ENCODE measurements at regions not wholly inside any gene's neighbourhood (a gene's known extent, or its start where the extent isn't known, plus 50 kb on each side); places are given as distances from the start of the nearest gene placed in this dataset.

GRCh38 chr10:53619671-53620070 lies 847.1 kb upstream of the MBL2 start:
- Mint-ChIP-seq H3K27me3 (ENCODE audit: low read depth) (no peaks in the 10 kb centered on the region), H3K36me3 (ENCODE audit: low read depth) (no peaks in the 10 kb centered on the region), H3K9me3 (no peaks in the 10 kb centered on the region), H3K4me1 (ENCODE audit: low read depth) (no peaks in the 10 kb centered on the region), H3K4me3 (no peak overlapping the region), H3K27ac (no peak overlapping the region)

DNA sequence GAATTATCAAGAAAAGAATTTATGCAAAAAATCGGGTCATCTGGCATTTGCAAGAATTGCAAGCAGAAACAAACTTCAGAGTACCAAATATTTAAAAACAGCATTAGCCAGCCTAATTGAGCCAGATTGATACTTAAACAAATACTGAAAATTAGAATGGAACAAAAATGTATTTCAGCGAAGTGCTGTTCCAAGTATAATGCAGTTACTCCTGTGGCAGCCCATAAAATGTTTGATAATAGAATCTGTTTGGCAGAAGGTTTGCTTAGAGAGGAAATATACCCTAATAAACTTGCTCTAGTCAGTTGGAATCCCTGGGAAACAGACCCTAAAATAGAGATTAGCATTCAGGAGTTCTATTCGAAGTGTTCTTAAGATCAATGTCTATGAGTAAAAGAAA lies 835.1 kb upstream of the MBL2 start:
- no peak overlapping the region for H3K27ac Mint-ChIP-seq
- no peak overlapping the region for H3K4me3 Mint-ChIP-seq
- no peaks in the 10 kb centered on the region for H3K27me3 Mint-ChIP-seq (ENCODE audit: low read depth)
- no peaks in the 10 kb centered on the region for H3K4me1 Mint-ChIP-seq (ENCODE audit: low read depth)
- H3K9me3 Mint-ChIP-seq: no peaks in the 10 kb centered on the region
- H3K36me3 Mint-ChIP-seq (ENCODE audit: low read depth): no peaks in the 10 kb centered on the region

DNA sequence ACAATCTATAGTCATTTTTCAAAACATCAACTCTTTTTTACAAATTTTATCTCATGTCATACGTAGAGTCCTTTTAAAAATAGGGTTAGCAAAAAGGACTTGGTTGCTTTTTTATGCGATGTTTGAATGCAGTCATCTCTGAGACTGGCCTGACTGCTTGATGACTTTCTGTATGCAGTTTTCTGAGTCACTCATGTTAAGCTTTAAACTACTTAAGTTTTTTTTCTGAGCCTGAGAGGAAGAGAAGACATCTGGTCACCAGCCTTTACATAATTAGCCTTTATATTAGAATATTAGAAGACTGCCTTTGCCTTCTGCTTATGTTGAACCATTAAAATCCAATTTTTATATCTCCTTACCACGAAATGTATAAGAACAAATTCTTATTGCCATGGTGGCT lies 834.4 kb upstream of the MBL2 start:
- Mint-ChIP-seq H3K4me1 (ENCODE audit: low read depth) (no peaks in the 10 kb centered on the region), H3K36me3 (ENCODE audit: low read depth) (no peaks in the 10 kb centered on the region), H3K9me3 (no peaks in the 10 kb centered on the region), H3K4me3 (no peak overlapping the region), H3K27ac (no peak overlapping the region), H3K27me3 (ENCODE audit: low read depth) (no peaks in the 10 kb centered on the region)

DNA sequence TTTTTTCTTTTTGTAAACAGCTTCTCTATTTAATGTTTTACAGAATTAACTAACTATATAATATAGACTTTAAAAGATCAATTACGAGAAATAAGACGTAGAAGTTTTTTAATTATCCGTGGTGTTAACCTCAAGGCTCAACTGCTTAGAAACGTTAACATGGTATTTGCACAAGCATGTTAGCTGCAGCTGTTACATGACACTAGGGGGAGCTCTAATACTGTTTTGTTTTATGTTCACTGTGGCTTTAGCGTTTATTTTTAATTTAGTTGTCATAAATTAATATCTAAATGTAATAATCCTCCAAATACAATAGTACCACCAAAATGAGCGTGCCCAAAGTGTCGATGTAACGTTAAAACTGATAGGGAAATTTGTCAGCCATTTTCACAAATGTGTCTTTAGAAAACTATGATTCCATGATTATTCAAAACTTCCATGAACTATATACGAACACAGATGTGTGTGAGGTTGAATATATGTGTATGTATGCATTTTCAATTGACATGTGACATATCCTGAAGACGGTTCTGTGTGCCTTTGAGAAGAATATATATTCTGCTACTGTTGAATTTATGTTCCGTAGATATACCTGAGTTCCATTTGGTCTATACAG lies 828.8 kb upstream of the MBL2 start:
- Mint-ChIP-seq H3K27ac (no peak overlapping the region), H3K9me3 (no peaks in the 10 kb centered on the region), H3K36me3 (ENCODE audit: low read depth) (no peaks in the 10 kb centered on the region), H3K27me3 (ENCODE audit: low read depth) (no peaks in the 10 kb centered on the region), H3K4me3 (no peak overlapping the region), H3K4me1 (ENCODE audit: low read depth) (no peaks in the 10 kb centered on the region)

DNA sequence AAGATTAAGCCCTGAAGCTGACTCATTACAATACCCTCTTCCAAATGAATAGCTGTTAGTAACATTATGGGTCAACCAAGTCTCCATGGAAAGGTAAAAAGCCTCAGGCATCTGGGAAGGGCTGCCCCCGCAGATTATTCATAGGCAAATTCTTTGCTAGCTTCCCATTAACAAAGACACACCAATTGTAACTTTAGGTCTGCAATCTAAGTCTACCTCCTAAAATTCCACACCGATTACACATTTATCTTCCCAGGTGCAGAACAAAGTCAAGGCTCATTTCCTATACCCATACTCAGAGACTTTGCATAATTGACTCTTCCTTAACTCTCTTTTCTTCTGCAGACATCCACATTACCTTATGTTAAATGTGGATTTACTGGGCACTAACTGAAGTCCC lies 826.3 kb upstream of the MBL2 start:
- H3K9me3 Mint-ChIP-seq: peaks cover 4% of the 10 kb centered on the region
- H3K36me3 Mint-ChIP-seq (ENCODE audit: low read depth): no peaks in the 10 kb centered on the region
- H3K27ac Mint-ChIP-seq: no peak overlapping the region
- H3K4me3 Mint-ChIP-seq: no peak overlapping the region
- H3K27me3 Mint-ChIP-seq (ENCODE audit: low read depth): no peaks in the 10 kb centered on the region
- no peaks in the 10 kb centered on the region for H3K4me1 Mint-ChIP-seq (ENCODE audit: low read depth)

DNA sequence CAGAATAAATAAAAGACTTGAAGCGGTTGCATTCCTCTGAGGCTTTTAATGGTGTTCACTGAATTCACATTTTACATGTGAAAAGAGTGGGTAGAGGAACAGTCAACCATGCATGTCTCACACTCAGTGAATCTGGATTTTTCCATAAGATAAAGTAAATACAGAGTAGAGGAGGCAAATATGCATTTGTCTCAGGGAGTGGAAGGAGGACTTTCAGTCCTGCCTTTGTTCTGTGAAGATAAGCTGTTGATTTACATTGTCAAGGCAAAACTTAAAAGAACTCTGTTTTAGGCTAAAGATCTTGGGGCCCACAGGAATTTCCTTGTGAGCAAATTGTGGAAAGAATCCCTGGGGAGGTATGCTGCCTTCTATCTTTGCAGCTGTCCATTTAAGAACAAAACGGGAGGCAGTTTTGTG lies 825.3 kb upstream of the MBL2 start:
- no peaks in the 10 kb centered on the region for H3K27me3 Mint-ChIP-seq (ENCODE audit: low read depth)
- no peak overlapping the region for H3K27ac Mint-ChIP-seq
- H3K4me3 Mint-ChIP-seq: no peak overlapping the region

DNA sequence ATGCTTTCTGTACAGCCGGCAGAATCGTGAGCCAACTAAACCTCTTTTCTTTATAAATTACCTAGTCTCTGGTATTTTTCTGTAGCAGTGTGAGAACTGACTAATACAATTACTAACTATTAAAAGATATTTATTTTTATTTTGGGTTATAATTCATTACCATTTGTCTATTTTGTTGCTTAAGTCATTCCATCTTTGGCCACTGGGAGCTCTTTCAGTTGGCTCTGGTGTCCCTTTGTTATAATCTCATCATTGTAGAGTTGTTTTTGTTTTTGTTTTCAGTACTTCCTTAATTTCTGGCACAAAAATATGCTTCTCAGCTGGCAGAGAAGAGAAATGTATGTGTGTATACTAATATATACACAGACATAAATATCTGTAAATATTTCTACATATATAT lies 807.9 kb upstream of the MBL2 start:
- H3K9me3 Mint-ChIP-seq: peaks cover 5% of the 10 kb centered on the region
- H3K27ac Mint-ChIP-seq: no peak overlapping the region
- no peak overlapping the region for H3K4me3 Mint-ChIP-seq
- no peaks in the 10 kb centered on the region for H3K36me3 Mint-ChIP-seq (ENCODE audit: low read depth)
- no peaks in the 10 kb centered on the region for H3K4me1 Mint-ChIP-seq (ENCODE audit: low read depth)
- H3K27me3 Mint-ChIP-seq (ENCODE audit: low read depth): no peaks in the 10 kb centered on the region

More for the DNA sequence above, 825.3 kb upstream of the MBL2 start:
- no peaks in the 10 kb centered on the region for H3K36me3 Mint-ChIP-seq (ENCODE audit: low read depth)
- peaks cover 4% of the 10 kb centered on the region for H3K9me3 Mint-ChIP-seq
- H3K4me1 Mint-ChIP-seq (ENCODE audit: low read depth): no peaks in the 10 kb centered on the region

DNA sequence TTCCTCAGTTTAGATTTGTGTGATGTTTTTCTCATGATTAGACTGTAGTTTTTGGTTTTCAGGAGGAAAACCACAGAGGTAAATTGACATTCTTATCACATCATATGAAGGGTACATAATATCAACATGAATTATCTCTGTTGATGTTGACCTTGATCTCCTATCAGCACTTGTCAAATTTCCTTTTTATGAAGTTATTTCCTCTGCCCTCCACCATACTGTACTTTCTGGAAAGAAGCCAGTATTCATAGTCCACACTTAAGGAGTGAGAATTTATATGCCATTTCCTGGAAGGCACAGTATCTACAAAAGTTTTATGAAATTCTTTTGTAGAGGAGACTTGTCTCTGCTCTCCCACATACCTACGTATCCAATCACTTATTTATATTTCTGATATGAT lies 807.2 kb upstream of the MBL2 start:
- no peaks in the 10 kb centered on the region for H3K27me3 Mint-ChIP-seq (ENCODE audit: low read depth)
- no peak overlapping the region for H3K4me3 Mint-ChIP-seq

DNA sequence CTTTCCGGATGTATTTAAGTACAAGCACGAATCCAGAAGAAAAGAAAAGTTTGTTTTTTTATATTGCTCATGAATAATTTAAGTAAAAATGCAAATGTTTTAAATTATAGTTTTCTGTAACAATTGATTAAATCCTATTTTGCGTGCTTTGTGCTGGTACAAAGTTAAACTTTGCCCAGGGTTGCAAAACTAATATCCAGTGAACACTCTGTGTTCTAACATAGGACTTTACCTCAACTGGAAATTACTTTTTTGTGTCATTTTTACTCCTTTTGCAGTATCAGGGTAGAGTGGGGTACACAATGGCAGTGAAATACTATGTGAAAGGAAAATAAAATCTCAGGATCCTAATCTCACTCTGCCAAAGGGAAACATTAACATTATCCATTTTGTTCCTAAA lies 801.4 kb upstream of the MBL2 start:
- Mint-ChIP-seq H3K9me3 (no peaks in the 10 kb centered on the region), H3K27ac (no peak overlapping the region), H3K36me3 (ENCODE audit: low read depth) (no peaks in the 10 kb centered on the region), H3K27me3 (ENCODE audit: low read depth) (no peaks in the 10 kb centered on the region), H3K4me1 (ENCODE audit: low read depth) (no peaks in the 10 kb centered on the region), H3K4me3 (no peak overlapping the region)

More for the DNA sequence above, 807.2 kb upstream of the MBL2 start:
- Mint-ChIP-seq H3K27ac (no peak overlapping the region), H3K9me3 (peaks cover 5% of the 10 kb centered on the region), H3K36me3 (ENCODE audit: low read depth) (no peaks in the 10 kb centered on the region), H3K4me1 (ENCODE audit: low read depth) (no peaks in the 10 kb centered on the region)

- H3K9me3 Mint-ChIP-seq: no peaks in the 10 kb centered on the region
- no peaks in the 10 kb centered on the region for H3K4me1 Mint-ChIP-seq (ENCODE audit: low read depth)
These were observed 800.9 kb upstream of the MBL2 start for GRCh38 chr10:53573498-53573897.

GRCh38 chr10:53572799-53573198 lies 800.2 kb upstream of the MBL2 start:
- Mint-ChIP-seq H3K27ac (no peak overlapping the region), H3K4me1 (ENCODE audit: low read depth) (no peaks in the 10 kb centered on the region), H3K4me3 (no peak overlapping the region), H3K36me3 (ENCODE audit: low read depth) (no peaks in the 10 kb centered on the region), H3K27me3 (ENCODE audit: low read depth) (no peaks in the 10 kb centered on the region), H3K9me3 (no peaks in the 10 kb centered on the region)

More at GRCh38 chr10:53573498-53573897, 800.9 kb upstream of the MBL2 start:
- no peaks in the 10 kb centered on the region for H3K36me3 Mint-ChIP-seq (ENCODE audit: low read depth)
- H3K27me3 Mint-ChIP-seq (ENCODE audit: low read depth): no peaks in the 10 kb centered on the region
- no peak overlapping the region for H3K27ac Mint-ChIP-seq
- no peak overlapping the region for H3K4me3 Mint-ChIP-seq

DNA sequence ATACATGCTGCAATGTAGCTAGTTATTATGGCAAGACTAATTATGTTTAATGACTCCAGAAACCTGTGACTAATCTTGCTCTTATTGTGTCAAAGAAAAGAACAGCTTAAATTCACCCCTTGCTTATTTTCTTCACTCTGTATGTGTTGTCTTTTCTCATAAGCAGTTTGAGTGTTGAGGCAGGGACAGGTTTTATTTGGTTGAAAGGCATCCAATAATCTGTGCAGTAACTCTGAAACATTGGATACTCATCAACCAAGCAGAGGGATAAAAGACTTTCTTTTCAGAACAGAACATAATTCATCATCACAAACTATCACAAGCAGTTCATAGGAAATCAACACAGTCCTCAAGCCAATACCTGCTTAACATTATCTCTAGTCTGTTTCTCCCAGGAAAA lies 797.6 kb upstream of the MBL2 start:
- H3K36me3 Mint-ChIP-seq (ENCODE audit: low read depth): no peaks in the 10 kb centered on the region
- H3K27me3 Mint-ChIP-seq (ENCODE audit: low read depth): no peaks in the 10 kb centered on the region
- H3K4me1 Mint-ChIP-seq (ENCODE audit: low read depth): no peaks in the 10 kb centered on the region
- no peak overlapping the region for H3K4me3 Mint-ChIP-seq
- peaks cover 3% of the 10 kb centered on the region for H3K9me3 Mint-ChIP-seq
- no peak overlapping the region for H3K27ac Mint-ChIP-seq

DNA sequence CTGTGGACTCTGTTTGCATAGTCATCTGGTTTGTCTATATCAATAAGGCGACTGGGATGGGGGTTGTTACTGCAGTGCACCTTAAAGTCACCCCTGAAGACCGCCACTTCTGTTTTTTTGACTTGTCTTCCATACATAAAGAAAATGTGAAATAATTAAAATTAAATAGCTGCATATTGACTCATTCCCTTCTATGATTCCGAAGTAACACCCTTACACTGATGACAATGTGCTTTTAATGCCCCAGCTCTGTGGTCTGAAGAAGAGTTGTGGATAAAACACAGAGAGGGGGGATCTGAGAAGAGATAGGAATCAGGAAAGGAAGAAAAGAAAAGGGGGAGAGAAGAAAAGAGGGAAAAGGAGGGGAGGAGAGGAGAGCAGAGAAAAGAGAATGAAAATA lies 796.9 kb upstream of the MBL2 start:
- Mint-ChIP-seq H3K9me3 (peaks cover 6% of the 10 kb centered on the region), H3K36me3 (ENCODE audit: low read depth) (no peaks in the 10 kb centered on the region), H3K4me1 (ENCODE audit: low read depth) (no peaks in the 10 kb centered on the region)

GRCh38 chr10:53548664-53549063 lies 776.1 kb upstream of the MBL2 start:
- Mint-ChIP-seq H3K4me1 (ENCODE audit: low read depth) (no peaks in the 10 kb centered on the region), H3K36me3 (ENCODE audit: low read depth) (no peaks in the 10 kb centered on the region), H3K4me3 (no peak overlapping the region)

More for the DNA sequence above, 796.9 kb upstream of the MBL2 start:
- Mint-ChIP-seq H3K4me3 (no peak overlapping the region), H3K27ac (no peak overlapping the region), H3K27me3 (ENCODE audit: low read depth) (no peaks in the 10 kb centered on the region)

GRCh38 chr10:53547364-53547763 lies 774.8 kb upstream of the MBL2 start:
- Mint-ChIP-seq H3K4me3 (no peak overlapping the region), H3K27me3 (ENCODE audit: low read depth) (no peaks in the 10 kb centered on the region), H3K4me1 (ENCODE audit: low read depth) (no peaks in the 10 kb centered on the region), H3K27ac (no peak overlapping the region), H3K9me3 (peaks cover 7% of the 10 kb centered on the region), H3K36me3 (ENCODE audit: low read depth) (no peaks in the 10 kb centered on the region)

More at GRCh38 chr10:53548664-53549063, 776.1 kb upstream of the MBL2 start:
- Mint-ChIP-seq H3K27ac (no peak overlapping the region), H3K27me3 (ENCODE audit: low read depth) (no peaks in the 10 kb centered on the region), H3K9me3 (peaks cover 7% of the 10 kb centered on the region)

DNA sequence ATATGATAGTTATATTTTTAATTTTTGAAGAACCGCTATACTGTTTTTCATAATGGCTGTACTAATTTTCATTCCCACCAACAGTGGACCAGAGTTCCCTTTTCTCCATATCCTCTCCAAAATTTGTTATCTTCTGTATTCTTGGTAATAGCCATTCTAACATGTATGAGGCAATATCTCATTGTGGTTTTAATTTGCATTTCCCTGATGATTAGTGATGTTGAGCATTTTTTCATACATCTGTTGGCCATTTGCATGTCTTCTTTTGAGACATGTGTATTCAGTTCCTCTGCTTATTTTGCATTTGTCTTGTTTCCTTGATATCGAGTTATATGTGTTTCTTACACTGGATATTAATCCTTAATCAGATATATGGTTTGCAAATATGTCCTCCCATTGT lies 770.8 kb upstream of the MBL2 start:
- peaks cover 7% of the 10 kb centered on the region for H3K9me3 Mint-ChIP-seq
- no peaks in the 10 kb centered on the region for H3K36me3 Mint-ChIP-seq (ENCODE audit: low read depth)
- no peak overlapping the region for H3K4me3 Mint-ChIP-seq
- no peak overlapping the region for H3K27ac Mint-ChIP-seq
- H3K4me1 Mint-ChIP-seq (ENCODE audit: low read depth): no peaks in the 10 kb centered on the region
- H3K27me3 Mint-ChIP-seq (ENCODE audit: low read depth): no peaks in the 10 kb centered on the region

Data from T-helper 1 cell treated with Interleukin-12 subunit alpha and Interleukin-12 subunit beta and Interleukin-4 antibody, amounts not matched to agents 30 μg/mL and 1 μg/mL, for 36 hours (primary cell).